ENCODE measurements at regions not wholly inside any gene's neighbourhood (a gene's known extent, or its start where the extent isn't known, plus 50 kb on each side); places are given as distances from the start of the nearest gene placed in this dataset.

- H3K27ac ChIP-seq (ENCODE audit: control insufficient read depth, insufficient read depth) = no peak overlapping the region
- H3K79me2 ChIP-seq (ENCODE audit: control insufficient read depth, insufficient read depth, low read length) = no peaks in the 10 kb centered on the region
- H3K9ac ChIP-seq (ENCODE audit: control insufficient read depth, insufficient read depth, low read length) = no peak overlapping the region
- ATAC-seq (no peak), FAIRE-seq (no peak), DNase-seq (ENCODE audit: low read depth, low spot score) (no peak)
- H2AFZ ChIP-seq (ENCODE audit: control insufficient read depth, low read depth, low read length) = no peak overlapping the region
- H4K20me1 ChIP-seq (ENCODE audit: control insufficient read depth, insufficient read depth) = no peaks in the 10 kb centered on the region
- no peaks in the 10 kb centered on the region for H3K36me3 ChIP-seq (ENCODE audit: control insufficient read depth in 2 of 2, insufficient read depth in 2 of 2, low read length in 1 of 2)
- no peaks in the 10 kb centered on the region for H3K4me1 ChIP-seq (ENCODE audit: control insufficient read depth, insufficient read depth, low read length)
- no peak overlapping the region for H3K4me3 ChIP-seq
- WGBS (ENCODE audit: insufficient coverage, insufficient replicate concordance, low lambda C conversion rate, missing lambda C conversion rate) = 49% methylated on average over 10 of the region's 10 CpGs
- POLR2A ChIA-PET = no interaction called here
- TF ChIP-seq ZZZ3 (IDR thresholded peaks at IDR 0.05; ENCODE audit: control insufficient read depth, insufficient read length, low read depth) = no peak
- no peak for TF ChIP-seq RAD51 (IDR thresholded peaks at IDR 0.05)
- TF ChIP-seq PRDM15 (CRISPR knock-in tag; IDR thresholded peaks at IDR 0.05) = no peak
- TF ChIP-seq IKZF2 (IDR thresholded peaks at IDR 0.05) = no peak
- no peak for TF ChIP-seq ETV6 (conservative IDR thresholded peaks at IDR 0.05 in 1 of 2, IDR thresholded peaks at IDR 0.05 in 1 of 2; ENCODE audit: borderline replicate concordance in 1 of 2, low read depth in 1 of 2)
- TF ChIP-seq ZBED1 (IDR thresholded peaks at IDR 0.05; ENCODE audit: borderline replicate concordance) = no peak
- TF ChIP-seq MYB (IDR thresholded peaks at IDR 0.05; ENCODE audit: borderline replicate concordance, low read depth, low read length) = no peak
- TF ChIP-seq CREM (IDR thresholded peaks at IDR 0.05; ENCODE audit: low read depth) = no peak
- TF ChIP-seq FOXM1 (IDR thresholded peaks at IDR 0.05; ENCODE audit: low read depth, low read length) = no peak
- SMC1A ChIA-PET (ENCODE audit: uncharacterized antibody, unreplicated experiment) = interaction anchor here (1.1 kb wide), 1 partner anchor 8 kb away, joined by 3 read pairs; no protein-coding TSS in a partner anchor
- intact Hi-C loops (cut with micrococcal nuclease; ENCODE audit: unreplicated experiment) (no loop called here), in situ Hi-C loops (cut with MboI) (no loop called here)
- RAD21 ChIA-PET (ENCODE audit: unreplicated experiment) = no interaction called here
- CTCF ChIA-PET = no interaction called here
- no TSS peak for BruUV-seq (replicated peaks)
- H3K27me3 ChIP-seq (replicated peaks in 1 of 2; ENCODE audit: control insufficient read depth in 2 of 2, insufficient read depth in 2 of 2, low read length in 1 of 2) = no peaks in the 10 kb centered on the region; a peak in 1 of 4 replicates
- H3K4me2 ChIP-seq (ENCODE audit: control insufficient read depth, insufficient read depth) = no peak overlapping the region
- no peaks in the 10 kb centered on the region for H3K9me3 ChIP-seq (replicated peaks; ENCODE audit: control insufficient read depth, insufficient read depth, low read length)
Observed at GRCh38 chr2:66850376-66850775, 415.5 kb downstream of the MEIS1 start.

All from GM12878 (cell line).